ENCODE measurements at regions not wholly inside any gene's neighbourhood (a gene's known extent, or its start where the extent isn't known, plus 50 kb on each side); places are given as distances from the start of the nearest gene placed in this dataset.
"Not testable (repeated sequence)": the region's sequence is repeated elsewhere in the genome, so short reads cannot be mapped to it uniquely, and the experiment has no call there.

GRCh38 chr11:12585861-12586260 lies 88.4 kb upstream of the TEAD1 start:
- DNase-seq = no peak

- no peak for DNase-seq
Observed at GRCh38 chr11:12587333-12587991, 86.8 kb upstream of the TEAD1 start.

- no peak for DNase-seq
Observed at GRCh38 chr11:12591706-12592105, 82.5 kb upstream of the TEAD1 start.

- no peak for DNase-seq
Observed at GRCh38 chr11:12592283-12592682, 81.9 kb upstream of the TEAD1 start.

GRCh38 chr11:12595089-12595847 lies 79.0 kb upstream of the TEAD1 start:
- not testable (repeated sequence) for DNase-seq

GRCh38 chr11:12598330-12599256 lies 75.6 kb upstream of the TEAD1 start:
- no peak for DNase-seq

- peak; percentile 1 for DNase-seq
Observed at GRCh38 chr11:12599408-12600143, 74.6 kb upstream of the TEAD1 start.

GRCh38 chr11:12600829-12601228 lies 73.4 kb upstream of the TEAD1 start:
- no peak for DNase-seq

- no peak for DNase-seq
Observed at GRCh38 chr11:12602421-12602820, 71.8 kb upstream of the TEAD1 start.

- DNase-seq = no peak
Observed at GRCh38 chr11:12603143-12604088, 70.8 kb upstream of the TEAD1 start.

- no peak for DNase-seq
Observed at GRCh38 chr11:12604557-12605153, 69.6 kb upstream of the TEAD1 start.

GRCh38 chr11:12606597-12606996 lies 67.6 kb upstream of the TEAD1 start:
- no peak for DNase-seq

GRCh38 chr11:12608678-12609077 lies 65.5 kb upstream of the TEAD1 start:
- not testable (repeated sequence) for DNase-seq

GRCh38 chr11:12611352-12611751 lies 62.9 kb upstream of the TEAD1 start:
- no peak for DNase-seq

GRCh38 chr11:12617632-12618031 lies 56.6 kb upstream of the TEAD1 start:
- no peak for DNase-seq

- no peak for DNase-seq
Observed at GRCh38 chr11:12618743-12619540, 55.3 kb upstream of the TEAD1 start.

- no peak for DNase-seq
Observed at GRCh38 chr11:12623869-12624268, 50.4 kb upstream of the TEAD1 start.
